RWPE2 (cell line): ENCODE measurements at regions not wholly inside any gene's neighbourhood (a gene's known extent, or its start where the extent isn't known, plus 50 kb on each side); places are given as distances from the start of the nearest gene placed in this dataset.

Source experiments
- ATAC-seq: fragments of 200-7000 bp; cut with Tn5 transposase; 3 replicates; pipeline ENCODE4 v1.9.1; 2021; ENCODE audit warnings: low read depth
- DNase-seq: peaks from one replicate; pipeline ENCODE4 v3.0.0-alpha.2; 2020; ENCODE audit warnings: low spot score
- H3K27ac ChIP-seq: fragments of 450-650 bp; 2 replicates; pipeline ENCODE4 v1.5.1; 2017; ENCODE audit warnings: mild to moderate bottlenecking; ENCODE audit not compliant: poor library complexity, severe bottlenecking
- H3K27me3 ChIP-seq: fragments of 250-450 bp; sonication (Bioruptor Pico); 2 replicates; pipeline ENCODE4 v1.5.1; 2021; ENCODE audit warnings: mild to moderate bottlenecking, moderate library complexity; ENCODE audit not compliant: insufficient read depth, poor library complexity, severe bottlenecking
- H3K36me3 ChIP-seq: fragments of 250-450 bp; sonication (Bioruptor Pico); 2 replicates; pipeline ENCODE4 v1.5.1; 2020; ENCODE audit warnings: low read depth, mild to moderate bottlenecking, moderate library complexity
- H3K4me1 ChIP-seq: fragments of 250-450 bp; sonication (Bioruptor Pico); 2 replicates; pipeline ENCODE4 v1.5.1; 2021; ENCODE audit warnings: mild to moderate bottlenecking, moderate library complexity; ENCODE audit not compliant: insufficient read depth, poor library complexity, severe bottlenecking
- H3K4me3 ChIP-seq: fragments of 250-450 bp; sonication (Bioruptor Pico); 2 replicates; pipeline ENCODE4 v1.5.1; 2021; ENCODE audit warnings: mild to moderate bottlenecking, moderate library complexity; ENCODE audit not compliant: severe bottlenecking
- H3K9me3 ChIP-seq: fragments of 250-450 bp; sonication (Bioruptor Pico); 2 replicates; pipeline ENCODE4 v1.5.1; 2021; ENCODE audit warnings: mild to moderate bottlenecking, moderate library complexity; ENCODE audit not compliant: severe bottlenecking
- TF ChIP-seq, protein P1 (sequence below): fragments of 450-650 bp; IDR thresholded peaks from one replicate; pipeline ENCODE4 v1.5.1; 2017; ENCODE audit warnings: mild to moderate bottlenecking, moderate library complexity; ENCODE audit not compliant: poor library complexity, severe bottlenecking

DNA sequence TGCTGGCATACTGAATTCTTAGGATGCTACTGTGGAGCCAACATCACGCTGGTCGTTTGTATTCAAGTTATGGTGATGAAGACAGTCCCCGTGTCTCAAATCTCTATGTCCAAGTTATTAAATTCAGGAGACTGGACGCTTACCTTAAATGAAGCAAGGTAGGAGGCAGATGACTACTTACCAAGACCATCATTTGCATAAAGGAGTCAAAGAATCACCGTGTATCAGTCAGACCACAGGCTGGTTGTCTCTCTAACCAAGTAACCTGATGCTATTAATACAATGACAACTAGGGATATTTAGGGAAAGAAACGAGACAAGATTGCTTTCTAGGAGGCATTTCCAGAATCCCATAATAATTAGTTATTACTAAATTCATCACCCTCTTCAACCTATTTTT lies 78.1 kb upstream of the FRMD6 start:
- no peak for ATAC-seq
- no peak overlapping the region for H3K4me3 ChIP-seq
- peaks cover 78% of the 10 kb centered on the region for H3K36me3 ChIP-seq
- peaks cover 17% of the 10 kb centered on the region for H3K4me1 ChIP-seq
- no peaks in the 10 kb centered on the region for H3K9me3 ChIP-seq
- TF ChIP-seq, protein P1, sequence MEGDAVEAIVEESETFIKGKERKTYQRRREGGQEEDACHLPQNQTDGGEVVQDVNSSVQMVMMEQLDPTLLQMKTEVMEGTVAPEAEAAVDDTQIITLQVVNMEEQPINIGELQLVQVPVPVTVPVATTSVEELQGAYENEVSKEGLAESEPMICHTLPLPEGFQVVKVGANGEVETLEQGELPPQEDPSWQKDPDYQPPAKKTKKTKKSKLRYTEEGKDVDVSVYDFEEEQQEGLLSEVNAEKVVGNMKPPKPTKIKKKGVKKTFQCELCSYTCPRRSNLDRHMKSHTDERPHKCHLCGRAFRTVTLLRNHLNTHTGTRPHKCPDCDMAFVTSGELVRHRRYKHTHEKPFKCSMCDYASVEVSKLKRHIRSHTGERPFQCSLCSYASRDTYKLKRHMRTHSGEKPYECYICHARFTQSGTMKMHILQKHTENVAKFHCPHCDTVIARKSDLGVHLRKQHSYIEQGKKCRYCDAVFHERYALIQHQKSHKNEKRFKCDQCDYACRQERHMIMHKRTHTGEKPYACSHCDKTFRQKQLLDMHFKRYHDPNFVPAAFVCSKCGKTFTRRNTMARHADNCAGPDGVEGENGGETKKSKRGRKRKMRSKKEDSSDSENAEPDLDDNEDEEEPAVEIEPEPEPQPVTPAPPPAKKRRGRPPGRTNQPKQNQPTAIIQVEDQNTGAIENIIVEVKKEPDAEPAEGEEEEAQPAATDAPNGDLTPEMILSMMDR = no peak
- no peaks in the 10 kb centered on the region for H3K27me3 ChIP-seq
- no peak overlapping the region for H3K27ac ChIP-seq
- no peak for DNase-seq

DNA sequence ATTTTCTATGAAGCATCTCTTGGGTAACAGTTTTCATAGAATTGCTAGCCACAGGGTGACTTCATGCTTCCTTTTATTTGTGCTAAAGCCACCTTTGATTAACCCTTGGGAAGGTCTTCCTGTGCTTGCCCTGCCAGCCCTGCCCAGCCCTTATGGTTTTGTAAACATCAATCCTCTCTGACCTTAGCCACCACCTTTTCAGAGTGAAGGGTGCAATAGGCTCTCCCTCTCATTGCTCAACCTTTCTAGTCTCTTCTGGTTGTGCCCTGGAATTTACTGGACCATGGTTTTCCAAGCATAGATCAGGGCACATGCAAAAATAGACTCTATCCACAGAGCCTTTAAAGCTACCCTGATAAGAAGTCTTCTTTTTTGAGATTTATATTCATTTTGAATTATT lies 77.7 kb upstream of the FRMD6 start:
- Histone ChIP-seq H3K4me3 (no peak overlapping the region), H3K9me3 (no peaks in the 10 kb centered on the region), H3K36me3 (peaks cover 82% of the 10 kb centered on the region), H3K4me1 (peaks cover 20% of the 10 kb centered on the region), H3K27me3 (no peaks in the 10 kb centered on the region), H3K27ac (no peak overlapping the region)
- DNase-seq = no peak
- ATAC-seq = no peak
- TF ChIP-seq, protein P1 = no peak

DNA sequence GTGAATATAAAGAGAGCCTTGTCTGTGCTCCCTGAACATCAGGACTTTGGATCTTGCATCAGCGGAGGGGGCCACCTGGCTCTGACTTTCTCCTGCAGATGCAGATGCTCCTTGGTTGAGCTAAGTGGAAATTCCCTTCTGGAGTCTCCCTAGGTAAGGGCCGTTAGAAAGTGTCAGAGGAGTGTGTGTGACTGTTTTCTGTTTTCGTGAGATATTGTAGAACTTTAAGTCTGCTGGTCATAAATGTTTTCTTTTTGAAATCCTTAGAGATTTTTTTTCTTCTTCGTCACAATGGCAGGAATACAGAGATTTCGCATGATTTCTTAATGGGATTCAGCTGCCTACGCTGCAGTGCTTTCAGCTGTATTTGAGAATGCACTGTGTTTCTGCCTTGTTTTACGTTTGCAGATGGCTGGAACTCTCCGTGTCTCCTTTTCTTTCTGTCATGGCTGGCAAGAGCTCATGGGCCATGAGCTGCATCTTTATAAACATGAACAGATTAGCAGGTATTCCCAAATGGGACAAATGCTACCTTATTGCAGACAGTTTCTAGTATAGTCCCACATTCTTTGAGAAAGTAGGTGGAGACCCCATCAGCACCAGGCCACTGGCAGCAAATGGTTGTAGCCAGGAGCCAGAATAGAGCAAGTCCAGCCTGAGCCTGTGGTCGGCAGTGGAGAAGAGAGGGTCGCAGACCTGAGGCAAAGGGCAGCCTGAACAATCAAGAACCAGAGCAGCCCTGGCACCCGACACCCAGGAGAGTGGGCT lies 76.2 kb upstream of the FRMD6 start:
- DNase-seq (no peak), ATAC-seq (no peak)
- TF ChIP-seq, protein P1 = no peak
- H3K27ac ChIP-seq = no peak overlapping the region
- peaks cover 23% of the 10 kb centered on the region for H3K4me1 ChIP-seq
- H3K27me3 ChIP-seq = no peaks in the 10 kb centered on the region
- H3K9me3 ChIP-seq = no peaks in the 10 kb centered on the region
- H3K4me3 ChIP-seq = no peak overlapping the region
- peaks cover 84% of the 10 kb centered on the region for H3K36me3 ChIP-seq

DNA sequence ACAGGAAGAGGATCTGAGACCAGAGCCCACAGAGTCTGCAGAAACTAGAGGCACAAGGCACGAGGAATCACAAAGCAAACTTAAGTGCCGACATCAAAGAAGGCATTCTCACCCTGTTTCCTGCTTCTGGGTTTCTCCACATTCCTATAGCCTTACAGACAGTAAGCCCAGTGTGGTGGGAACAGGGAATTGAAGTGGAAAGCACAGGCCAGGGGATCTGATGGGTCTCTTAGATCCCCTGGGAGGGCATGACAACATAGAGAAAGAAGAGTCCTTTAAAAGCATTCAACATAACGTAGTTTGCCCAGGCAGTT lies 75.6 kb upstream of the FRMD6 start:
- TF ChIP-seq, protein P1 = no peak
- Histone ChIP-seq H3K9me3 (no peaks in the 10 kb centered on the region), H3K27me3 (no peaks in the 10 kb centered on the region), H3K27ac (no peak overlapping the region), H3K36me3 (peaks cover 80% of the 10 kb centered on the region), H3K4me3 (no peak overlapping the region), H3K4me1 (peaks cover 29% of the 10 kb centered on the region)
- DNase-seq = no peak
- ATAC-seq = no peak

DNA sequence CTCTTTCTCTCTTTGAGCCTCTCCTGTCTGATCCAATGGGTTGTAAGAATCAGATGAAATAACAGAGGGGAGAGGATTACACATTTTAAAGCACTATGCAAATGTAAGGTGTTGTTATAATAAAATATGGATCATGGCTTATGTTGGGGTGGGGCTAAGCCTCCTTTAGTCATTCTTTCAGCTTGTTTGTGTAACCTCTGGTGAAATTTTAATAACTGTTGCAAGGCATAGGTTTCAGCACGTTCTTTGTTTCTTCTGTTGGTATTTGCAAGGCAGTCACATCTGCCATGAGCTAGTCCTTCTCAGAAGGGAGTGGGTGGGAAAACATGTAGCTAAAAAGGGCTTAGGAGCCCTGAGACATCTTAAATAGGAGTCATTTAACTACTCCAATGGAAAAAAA lies 74.8 kb upstream of the FRMD6 start:
- DNase-seq (no peak), ATAC-seq (peak; percentile 43)
- TF ChIP-seq, protein P1 = no peak
- Histone ChIP-seq H3K27me3 (no peaks in the 10 kb centered on the region), H3K27ac (no peak overlapping the region), H3K4me1 (peaks cover 35% of the 10 kb centered on the region), H3K36me3 (peaks cover 72% of the 10 kb centered on the region), H3K4me3 (no peak overlapping the region), H3K9me3 (no peaks in the 10 kb centered on the region)
